ENCODE measurements at regions not wholly inside any gene's neighbourhood (a gene's known extent, or its start where the extent isn't known, plus 50 kb on each side); places are given as distances from the start of the nearest gene placed in this dataset.
"Not testable (repeated sequence)": the region's sequence is repeated elsewhere in the genome, so short reads cannot be mapped to it uniquely, and the experiment has no call there.

DNA sequence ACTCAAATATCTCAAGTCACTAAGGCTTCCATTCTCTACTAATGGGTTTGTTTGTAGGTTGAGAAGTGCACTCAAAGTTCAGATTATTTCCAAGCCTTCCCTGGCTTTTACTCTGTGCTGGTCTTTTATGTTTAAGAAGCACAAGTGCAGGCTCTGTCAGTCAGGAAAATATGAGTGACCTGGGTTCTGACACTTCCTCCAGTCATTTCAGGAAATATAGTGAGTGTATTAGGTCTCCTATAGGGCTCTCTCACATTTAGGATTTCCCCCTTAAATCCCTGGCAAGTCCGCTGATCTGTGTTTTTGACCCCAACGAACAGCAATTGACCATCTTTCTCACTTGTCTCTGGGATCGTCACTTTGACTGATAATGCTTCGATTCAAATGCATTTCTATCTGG is 210.2 kb downstream of the ARPP21 start:
- no peak for DNase-seq (ENCODE audit: low read depth in 3 of 3)

DNA sequence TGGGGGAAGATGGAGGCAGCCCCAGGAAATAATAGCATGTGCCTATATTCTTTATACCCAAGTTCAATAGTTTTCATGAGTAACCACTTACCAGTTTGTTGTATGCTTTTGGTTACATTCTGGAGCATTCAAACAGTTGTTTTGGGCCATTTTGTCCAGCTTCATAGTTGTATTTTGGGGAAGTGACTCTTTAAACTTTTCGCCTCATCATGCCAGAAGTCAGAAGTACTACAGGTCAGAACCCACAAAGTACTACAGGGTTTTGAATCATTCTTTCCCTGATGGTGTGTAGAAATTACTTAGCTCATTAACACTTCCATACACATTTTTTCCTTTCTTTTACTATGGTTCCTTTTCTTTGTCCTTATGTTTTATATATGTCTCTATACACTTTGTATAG is 210.6 kb downstream of the ARPP21 start:
- no peak for DNase-seq (ENCODE audit: low read depth in 3 of 3)

- no peak for DNase-seq (ENCODE audit: low read depth in 3 of 3)
These were observed 217.7 kb downstream of the ARPP21 start for GRCh38 chr3:35857004-35857403.

DNA sequence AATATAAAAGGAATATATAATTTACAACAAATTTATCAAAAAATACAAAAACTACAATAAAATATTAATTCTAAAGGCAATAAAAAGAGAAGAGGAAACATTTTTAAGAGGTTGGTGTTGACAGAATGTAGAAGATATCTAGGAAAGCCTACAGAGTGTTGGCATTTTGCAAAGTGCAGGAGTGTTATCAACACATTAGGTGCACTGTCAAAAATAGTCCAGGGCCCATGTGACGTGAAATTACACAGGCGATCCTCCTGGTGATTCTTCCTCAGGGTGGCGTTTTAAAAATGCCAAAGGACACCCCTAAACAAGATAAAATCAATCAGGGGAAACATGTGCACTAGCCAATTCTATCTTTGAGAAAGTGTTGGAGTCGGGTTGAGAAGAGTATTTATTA is 222.7 kb downstream of the ARPP21 start:
- DNase-seq (ENCODE audit: low read depth in 3 of 3), result no peak

- DNase-seq (ENCODE audit: low read depth in 3 of 3), result no peak
These were observed 225.5 kb downstream of the ARPP21 start for GRCh38 chr3:35864871-35865270.

GRCh38 chr3:35867791-35868190 is 228.5 kb downstream of the ARPP21 start:
- DNase-seq (ENCODE audit: low read depth in 3 of 3), result no peak

GRCh38 chr3:35871009-35871408 is 231.7 kb downstream of the ARPP21 start:
- DNase-seq (ENCODE audit: low read depth in 3 of 3), result no peak

GRCh38 chr3:35883929-35884328 is 244.6 kb downstream of the ARPP21 start:
- DNase-seq (ENCODE audit: low read depth in 3 of 3), result no peak

- DNase-seq (ENCODE audit: low read depth in 3 of 3), result no peak
These were observed 255.4 kb downstream of the ARPP21 start for GRCh38 chr3:35894735-35895134.

DNA sequence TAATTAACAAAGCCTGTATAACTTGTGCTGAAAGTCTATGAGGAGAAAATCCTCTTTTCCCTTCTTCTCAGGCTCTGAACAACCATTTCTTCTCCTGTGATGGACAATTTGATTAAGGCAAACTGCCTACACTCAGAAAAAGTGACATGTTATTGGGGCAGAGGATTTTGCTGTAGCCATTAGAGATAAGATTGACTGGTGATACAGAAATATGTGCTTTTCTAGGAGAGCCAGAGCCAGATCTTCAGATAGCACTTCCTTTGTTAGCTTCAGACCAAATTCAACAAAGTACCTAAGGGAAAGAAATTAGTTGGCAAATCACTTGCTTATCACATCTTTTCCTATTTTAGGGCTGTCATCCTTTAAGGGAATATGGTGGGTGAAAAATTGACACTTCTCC is 259.9 kb downstream of the ARPP21 start:
- no peak for DNase-seq (ENCODE audit: low read depth in 3 of 3)

GRCh38 chr3:35900079-35900478 is 260.8 kb downstream of the ARPP21 start:
- no peak for DNase-seq (ENCODE audit: low read depth in 3 of 3)

DNA sequence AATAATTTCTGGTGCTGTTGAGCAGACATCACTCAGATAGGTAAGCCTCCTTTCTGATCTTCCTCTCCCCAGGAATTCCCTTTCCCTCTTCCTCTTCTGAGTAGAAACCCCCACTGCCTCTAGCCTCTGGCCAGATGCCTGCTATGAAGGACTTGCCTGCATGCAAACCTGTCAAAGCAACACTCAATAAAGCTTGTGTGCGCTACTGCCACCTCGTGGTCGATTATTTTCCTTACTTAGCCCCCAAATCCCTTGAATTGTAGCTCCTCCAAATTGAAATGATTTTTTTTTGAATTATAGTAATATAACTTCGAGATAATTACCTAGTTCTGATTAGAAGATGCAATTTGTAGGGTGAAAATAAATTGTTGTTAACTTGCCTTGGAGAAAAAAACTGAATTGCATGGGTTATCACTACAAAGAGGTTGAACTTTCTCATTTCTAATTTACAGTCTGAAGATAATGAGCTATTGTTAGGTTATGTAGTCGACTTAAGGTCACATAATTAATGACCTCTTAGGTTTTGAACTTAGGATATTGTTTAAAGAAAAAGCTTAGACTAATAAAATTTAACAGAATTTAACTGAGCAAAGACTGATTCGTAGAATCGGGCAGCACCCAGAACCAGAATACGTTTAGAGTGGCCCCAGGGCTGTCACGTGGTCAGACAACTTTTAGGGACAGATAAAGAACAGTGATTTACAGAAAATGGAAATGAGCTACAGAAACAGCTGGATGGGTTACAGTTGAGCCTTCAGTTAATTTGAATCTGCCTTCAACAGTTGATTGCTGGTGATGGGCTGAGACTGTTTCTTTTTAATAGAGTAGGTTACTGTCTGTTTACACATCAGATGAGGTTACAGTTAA is 269.3 kb downstream of the ARPP21 start:
- DNase-seq (ENCODE audit: low read depth in 3 of 3), result peak; percentile 5 to 34 (median 16)

DNA sequence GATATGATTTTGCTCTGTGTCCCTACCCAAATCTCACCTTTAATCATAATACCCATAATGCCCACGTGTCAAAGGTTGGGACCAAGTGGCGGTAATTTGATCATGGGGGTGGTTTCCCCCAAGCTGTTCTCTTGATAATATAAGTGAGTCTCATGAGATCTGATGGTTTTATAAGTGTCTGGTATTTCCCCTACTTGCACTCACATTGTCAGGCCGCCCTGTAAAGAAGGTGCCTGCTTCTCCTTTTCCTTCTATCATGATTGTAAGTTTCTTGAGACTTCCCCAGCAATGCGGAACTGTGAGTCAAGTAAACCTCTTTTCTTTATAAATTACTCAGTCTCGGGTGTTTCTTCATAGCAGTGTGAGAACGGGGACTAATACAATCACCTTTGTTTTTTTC is 279.8 kb downstream of the ARPP21 start:
- no peak for DNase-seq (ENCODE audit: low read depth in 3 of 3)

GRCh38 chr3:35921718-35922117 is 282.4 kb downstream of the ARPP21 start:
- DNase-seq (ENCODE audit: low read depth in 3 of 3), result no peak

- not testable (repeated sequence) for DNase-seq (ENCODE audit: low read depth in 3 of 3)
These were observed 284.7 kb downstream of the ARPP21 start for GRCh38 chr3:35924070-35924469.

DNA sequence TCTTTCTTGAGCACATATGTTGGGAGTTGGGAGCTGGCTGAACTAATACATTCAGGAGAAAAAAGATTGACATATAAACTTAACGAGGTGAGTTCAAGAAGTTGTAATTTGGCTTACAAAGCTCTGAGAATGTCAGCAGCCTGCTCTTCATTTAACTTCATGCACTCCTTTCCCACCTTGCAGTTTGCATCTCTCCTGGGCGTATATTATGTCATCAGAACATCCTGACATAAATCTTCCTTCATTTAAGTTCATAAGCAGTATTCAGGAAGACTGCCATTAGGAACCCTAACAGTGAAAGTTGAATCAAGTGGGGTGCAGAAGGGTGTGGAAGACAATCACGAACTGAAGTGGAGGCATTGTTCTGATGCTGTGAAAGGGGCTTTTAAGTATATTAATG is 288.1 kb downstream of the ARPP21 start:
- DNase-seq (ENCODE audit: low read depth in 3 of 3), result no peak

- DNase-seq (ENCODE audit: low read depth in 3 of 3), result no peak
These were observed 289.8 kb downstream of the ARPP21 start for GRCh38 chr3:35929158-35929557.

GRCh38 chr3:35931867-35932266 is 292.5 kb downstream of the ARPP21 start:
- DNase-seq (ENCODE audit: low read depth in 3 of 3), result no peak

GRCh38 chr3:35932995-35933394 is 293.7 kb downstream of the ARPP21 start:
- DNase-seq (ENCODE audit: low read depth in 3 of 3), result no peak

GRCh38 chr3:35936571-35936970 is 297.2 kb downstream of the ARPP21 start:
- no peak for DNase-seq (ENCODE audit: low read depth in 3 of 3)

GRCh38 chr3:35944926-35945710 is 305.8 kb downstream of the ARPP21 start:
- DNase-seq (ENCODE audit: low read depth in 3 of 3), result no peak

- DNase-seq (ENCODE audit: low read depth in 3 of 3), result no peak
These were observed 307.0 kb downstream of the ARPP21 start for GRCh38 chr3:35946121-35946853.
